ENCODE measurements at regions not wholly inside any gene's neighbourhood (a gene's known extent, or its start where the extent isn't known, plus 50 kb on each side); places are given as distances from the start of the nearest gene placed in this dataset.

DNA sequence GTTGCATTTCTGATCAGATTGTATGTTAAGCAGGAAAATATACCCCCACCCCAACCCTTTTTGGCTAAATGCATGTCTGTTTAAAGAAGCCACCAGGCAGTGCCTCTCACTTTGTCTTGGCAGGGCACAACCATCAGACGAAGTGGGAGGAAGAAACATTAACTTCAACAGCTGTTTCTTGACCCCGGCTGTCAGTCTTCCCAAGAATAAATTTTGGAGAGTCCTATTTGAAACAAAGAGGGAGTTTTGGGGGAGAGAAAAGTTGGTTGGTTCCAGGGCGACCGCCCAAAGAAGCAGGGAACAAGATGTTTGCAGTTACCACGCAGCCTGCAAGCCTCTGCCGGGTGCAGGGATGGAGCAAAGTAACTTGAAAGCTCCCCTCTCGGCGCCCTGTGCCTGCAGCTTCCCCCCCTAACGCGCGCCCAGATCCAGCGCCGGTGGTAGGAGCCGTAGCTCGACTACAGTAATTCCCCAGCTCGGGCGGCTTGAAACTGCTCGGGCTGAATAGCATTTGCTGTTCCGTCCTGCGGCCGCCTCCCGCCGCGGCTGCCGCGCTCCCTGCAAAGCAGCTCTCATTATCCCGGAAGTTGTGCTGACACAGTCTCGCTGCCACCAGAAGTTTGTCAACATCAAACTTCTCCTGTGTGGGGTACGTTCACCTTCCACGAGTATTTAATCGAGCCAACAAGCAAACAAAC is 100.7 kb upstream of the SSBP2 start (continued):
- TF ChIP-seq, protein P1, sequence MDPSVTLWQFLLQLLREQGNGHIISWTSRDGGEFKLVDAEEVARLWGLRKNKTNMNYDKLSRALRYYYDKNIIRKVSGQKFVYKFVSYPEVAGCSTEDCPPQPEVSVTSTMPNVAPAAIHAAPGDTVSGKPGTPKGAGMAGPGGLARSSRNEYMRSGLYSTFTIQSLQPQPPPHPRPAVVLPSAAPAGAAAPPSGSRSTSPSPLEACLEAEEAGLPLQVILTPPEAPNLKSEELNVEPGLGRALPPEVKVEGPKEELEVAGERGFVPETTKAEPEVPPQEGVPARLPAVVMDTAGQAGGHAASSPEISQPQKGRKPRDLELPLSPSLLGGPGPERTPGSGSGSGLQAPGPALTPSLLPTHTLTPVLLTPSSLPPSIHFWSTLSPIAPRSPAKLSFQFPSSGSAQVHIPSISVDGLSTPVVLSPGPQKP (IDR thresholded peaks at IDR 0.05; ENCODE audit: low read depth, low read length) = peak; percentile 82
- TF ChIP-seq HDAC6 (IDR thresholded peaks at IDR 0.05; ENCODE audit: unreplicated experiment) = no peak
- TF ChIP-seq, protein P2, sequence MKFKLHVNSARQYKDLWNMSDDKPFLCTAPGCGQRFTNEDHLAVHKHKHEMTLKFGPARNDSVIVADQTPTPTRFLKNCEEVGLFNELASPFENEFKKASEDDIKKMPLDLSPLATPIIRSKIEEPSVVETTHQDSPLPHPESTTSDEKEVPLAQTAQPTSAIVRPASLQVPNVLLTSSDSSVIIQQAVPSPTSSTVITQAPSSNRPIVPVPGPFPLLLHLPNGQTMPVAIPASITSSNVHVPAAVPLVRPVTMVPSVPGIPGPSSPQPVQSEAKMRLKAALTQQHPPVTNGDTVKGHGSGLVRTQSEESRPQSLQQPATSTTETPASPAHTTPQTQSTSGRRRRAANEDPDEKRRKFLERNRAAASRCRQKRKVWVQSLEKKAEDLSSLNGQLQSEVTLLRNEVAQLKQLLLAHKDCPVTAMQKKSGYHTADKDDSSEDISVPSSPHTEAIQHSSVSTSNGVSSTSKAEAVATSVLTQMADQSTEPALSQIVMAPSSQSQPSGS (IDR thresholded peaks at IDR 0.05; ENCODE audit: low read length) = peak; percentile 17; the same call in 1 of the 2 replicates
- TF ChIP-seq ZNF274 (IDR thresholded peaks at IDR 0.05; ENCODE audit: insufficient read depth, insufficient read length) = no peak
- peak; percentile 92 for TF ChIP-seq FOXK2 (IDR thresholded peaks at IDR 0.05)
- 0 out of 2 replicates have a peak, but pooled peaks have one; percentile 4 for TF ChIP-seq SPI1 (IDR thresholded peaks at IDR 0.05; ENCODE audit: borderline replicate concordance, insufficient read depth, low read depth, low read length)
- TF ChIP-seq LARP7 (IDR thresholded peaks at IDR 0.05) = peak; percentile 82

Data from GM12878 (cell line).